GM23338 (cell line): ENCODE measurements at regions not wholly inside any gene's neighbourhood (a gene's known extent, or its start where the extent isn't known, plus 50 kb on each side); places are given as distances from the start of the nearest gene placed in this dataset.

ENCODE experiments used
- ATAC-seq: fragments of 200-7000 bp; cut with Tn5 transposase; 3 replicates; pipeline ENCODE4 v1.9.1; 2020
- DNase-seq: peaks from one replicate; pipeline ENCODE4 v3.0.0-alpha.2; 2015; ENCODE audit warnings: low spot score
- H2AFZ ChIP-seq: fragments of 200-600 bp; sonication (generic); 2 replicates; pipeline ENCODE4 v1.8.0; 2016; ENCODE audit warnings: antibody characterized with exemption, mild to moderate bottlenecking, moderate library complexity
- H3F3A ChIP-seq: fragments of 200-600 bp; sonication (generic); replicated peaks from 2 replicates; pipeline ENCODE4 v1.8.0; 2017; ENCODE audit warnings: antibody characterized with exemption, mixed run types, low read depth
- H3K27ac ChIP-seq: fragments of 200-600 bp; sonication (generic); 2 replicates; pipeline ENCODE4 v1.6.1; 2016; ENCODE audit warnings: low read depth
- H3K27me3 ChIP-seq: fragments of 200-600 bp; sonication (generic); 2 replicates; pipeline ENCODE4 v1.8.0; 2016; ENCODE audit warnings: mild to moderate bottlenecking, mixed run types, moderate library complexity; ENCODE audit not compliant: insufficient read depth
- H3K36me3 ChIP-seq: fragments of 200-600 bp; sonication (generic); 2 replicates; pipeline ENCODE4 v1.8.0; 2016; ENCODE audit warnings: mild to moderate bottlenecking; ENCODE audit not compliant: insufficient read depth
- H3K4me1 ChIP-seq: fragments of 200-600 bp; sonication (generic); 2 replicates; pipeline ENCODE4 v1.8.0; 2016; ENCODE audit warnings: mild to moderate bottlenecking, moderate library complexity; ENCODE audit not compliant: insufficient read depth
- H3K4me2 ChIP-seq: fragments of 200-600 bp; sonication (generic); 2 replicates; pipeline ENCODE4 v1.7.1; 2017; ENCODE audit warnings: mixed run types
- H3K4me3 ChIP-seq: fragments of 200-600 bp; sonication (generic); 2 replicates; pipeline ENCODE4 v1.6.1; 2016; ENCODE audit warnings: mixed run types
- H3K79me2 ChIP-seq: fragments of 200-600 bp; sonication (generic); replicated peaks from 2 replicates; pipeline ENCODE4 v1.8.0; 2017; ENCODE audit warnings: mild to moderate bottlenecking; ENCODE audit not compliant: insufficient read depth
- H3K9me2 ChIP-seq: fragments of 200-600 bp; sonication (generic); 2 replicates; pipeline ENCODE4 v1.8.0; 2017; ENCODE audit not compliant: insufficient read depth
- H4K20me1 ChIP-seq: fragments of 200-600 bp; sonication (generic); replicated peaks from 2 replicates; pipeline ENCODE4 v1.8.0; 2017; ENCODE audit warnings: mild to moderate bottlenecking; ENCODE audit not compliant: insufficient read depth
- H3K27ac Mint-ChIP-seq: 2 replicates; pipeline ENCODE4 v1.8.0; 2020; ENCODE audit warnings: inconsistent platforms, mild to moderate bottlenecking, moderate library complexity, mixed read lengths
- H3K27me3 Mint-ChIP-seq: 3 replicates; pipeline ENCODE4 v1.8.0; 2022; ENCODE audit warnings: low read depth, mild to moderate bottlenecking, moderate library complexity, mixed read lengths, inconsistent platforms; ENCODE audit not compliant: insufficient read depth, poor library complexity
- H3K36me3 Mint-ChIP-seq: 3 replicates; pipeline ENCODE4 v1.8.0; 2021; ENCODE audit warnings: low read depth, mild to moderate bottlenecking, inconsistent platforms, moderate library complexity, mixed read lengths
- H3K4me1 Mint-ChIP-seq: 3 replicates; pipeline ENCODE4 v1.8.0; 2020; ENCODE audit warnings: mild to moderate bottlenecking, inconsistent platforms, mixed read lengths
- H3K4me3 Mint-ChIP-seq: 3 replicates; pipeline ENCODE4 v1.8.0; 2021; ENCODE audit warnings: moderate library complexity, mild to moderate bottlenecking, inconsistent platforms, mixed read lengths
- H3K9me3 Mint-ChIP-seq: 3 replicates; pipeline ENCODE4 v1.8.0; 2020; ENCODE audit warnings: moderate library complexity, mild to moderate bottlenecking, inconsistent platforms, mixed read lengths
- EZH2 ChIP-seq: fragments of 200-600 bp; sonication (generic); IDR thresholded peaks from one replicate; pipeline ENCODE4 v1.8.0; 2017; ENCODE audit warnings: antibody characterized with exemption, mild to moderate bottlenecking, low read depth; ENCODE audit not compliant: unreplicated experiment
- POLR2AphosphoS5 ChIP-seq: IDR thresholded peaks from 2 replicates; pipeline ENCODE4 v1.6.1; 2016; ENCODE audit warnings: antibody characterized with exemption, low read depth
- STAT1 ChIP-seq: IDR thresholded peaks from one replicate; pipeline ENCODE4 v1.6.1; 2016; ENCODE audit warnings: antibody characterized with exemption; ENCODE audit not compliant: unreplicated experiment
- ZNF114 ChIP-seq: fragments of 250-450 bp; sonication (Bioruptor Pico); IDR thresholded peaks from 2 replicates; pipeline ENCODE4 v1.5.0; 2020; ENCODE audit warnings: mild to moderate bottlenecking, moderate library complexity
- TF ChIP-seq, protein P1 (sequence below), 2 experiments: fragments of 200-600 bp in 1 of 2; sonication (generic) in 1 of 2; conservative IDR thresholded peaks; 2 replicates each; pipeline versions ENCODE4 v1.5.1 to v1.6.1; 2016 to 2017; ENCODE audit warnings: antibody characterized with exemption in 2 of 2, low read depth in 2 of 2, mild to moderate bottlenecking in 2 of 2, moderate library complexity in 1 of 2
- TF ChIP-seq, protein P2 (sequence below): IDR thresholded peaks from one replicate; pipeline ENCODE4 v1.6.1; 2018; ENCODE audit warnings: antibody characterized with exemption; ENCODE audit not compliant: unreplicated experiment

DNA sequence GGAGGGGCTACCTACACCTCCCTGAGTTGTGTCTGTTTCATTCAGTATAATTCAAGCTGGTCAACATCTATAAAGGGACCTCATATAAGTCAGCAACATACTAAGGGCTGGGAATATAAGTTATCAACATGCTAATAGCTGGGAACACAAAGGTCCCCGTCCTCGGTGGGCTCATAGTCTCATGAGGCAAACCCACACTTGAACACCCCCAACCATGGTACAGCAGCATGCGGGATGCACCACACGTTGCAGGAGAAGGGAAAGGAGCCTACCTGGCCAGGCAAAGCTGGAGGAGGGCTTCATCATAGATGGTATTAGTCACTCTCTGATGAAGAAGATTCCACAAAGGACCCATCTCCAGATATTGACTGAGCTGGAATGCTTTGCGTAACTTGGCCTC, 561.8 kb upstream of the B3GAT1 start:
- H3K79me2 ChIP-seq: no peaks in the 10 kb centered on the region
- ATAC-seq (no peak), DNase-seq (no peak)
- 0 out of 2 replicates have a peak, but pooled peaks cover 2% of the 10 kb centered on the region for H3K9me2 ChIP-seq
- H3K27me3 ChIP-seq: no peaks in the 10 kb centered on the region
- Mint-ChIP-seq H3K4me3 (no peak overlapping the region), H3K9me3 (no peaks in the 10 kb centered on the region), H3K27me3 (peaks cover 4% of the 10 kb centered on the region), H3K27ac (no peak overlapping the region), H3K4me1 (peaks cover 11% of the 10 kb centered on the region), H3K36me3 (no peaks in the 10 kb centered on the region; the same call in 2 of the 3 replicates)
- H3K27ac ChIP-seq: no peak overlapping the region
- H3K36me3 ChIP-seq: no peaks in the 10 kb centered on the region
- no peaks in the 10 kb centered on the region for H3F3A ChIP-seq
- H4K20me1 ChIP-seq: no peaks in the 10 kb centered on the region
- no peak overlapping the region for H2AFZ ChIP-seq
- H3K4me3 ChIP-seq: no peak overlapping the region
- no peaks in the 10 kb centered on the region for H3K4me1 ChIP-seq
- no peak overlapping the region for H3K4me2 ChIP-seq
- TF ChIP-seq STAT1 (no peak), ZNF114 (no peak), POLR2AphosphoS5 (no peak), EZH2 (no peak)
- TF ChIP-seq, protein P1, sequence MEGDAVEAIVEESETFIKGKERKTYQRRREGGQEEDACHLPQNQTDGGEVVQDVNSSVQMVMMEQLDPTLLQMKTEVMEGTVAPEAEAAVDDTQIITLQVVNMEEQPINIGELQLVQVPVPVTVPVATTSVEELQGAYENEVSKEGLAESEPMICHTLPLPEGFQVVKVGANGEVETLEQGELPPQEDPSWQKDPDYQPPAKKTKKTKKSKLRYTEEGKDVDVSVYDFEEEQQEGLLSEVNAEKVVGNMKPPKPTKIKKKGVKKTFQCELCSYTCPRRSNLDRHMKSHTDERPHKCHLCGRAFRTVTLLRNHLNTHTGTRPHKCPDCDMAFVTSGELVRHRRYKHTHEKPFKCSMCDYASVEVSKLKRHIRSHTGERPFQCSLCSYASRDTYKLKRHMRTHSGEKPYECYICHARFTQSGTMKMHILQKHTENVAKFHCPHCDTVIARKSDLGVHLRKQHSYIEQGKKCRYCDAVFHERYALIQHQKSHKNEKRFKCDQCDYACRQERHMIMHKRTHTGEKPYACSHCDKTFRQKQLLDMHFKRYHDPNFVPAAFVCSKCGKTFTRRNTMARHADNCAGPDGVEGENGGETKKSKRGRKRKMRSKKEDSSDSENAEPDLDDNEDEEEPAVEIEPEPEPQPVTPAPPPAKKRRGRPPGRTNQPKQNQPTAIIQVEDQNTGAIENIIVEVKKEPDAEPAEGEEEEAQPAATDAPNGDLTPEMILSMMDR (conservative IDR thresholded peaks at IDR 0.05; ENCODE audit: low read depth in 2 of 2): no peak

DNA sequence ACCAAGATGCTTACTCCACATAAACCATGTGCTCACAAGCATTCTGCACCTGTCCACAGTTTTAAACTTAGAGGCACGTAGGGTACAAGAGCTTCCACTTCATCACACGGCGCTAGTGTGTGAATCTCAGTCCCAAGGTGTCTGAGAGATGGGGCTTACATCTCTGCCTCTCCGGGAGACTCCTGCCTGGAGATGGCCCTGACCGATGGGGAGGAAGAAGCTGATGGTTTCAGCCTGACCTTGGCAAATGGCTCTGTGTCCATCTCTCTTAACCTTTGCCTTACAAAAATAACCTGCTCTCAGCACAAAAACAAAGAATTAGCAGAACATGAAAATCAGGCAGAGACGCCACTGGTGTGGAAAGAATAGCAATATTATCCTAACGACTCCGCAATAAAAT, 559.3 kb upstream of the B3GAT1 start:
- no peak for ATAC-seq
- Histone ChIP-seq H3K4me1 (no peaks in the 10 kb centered on the region), H3K9me2 (0 out of 2 replicates have a peak, but pooled peaks cover 2% of the 10 kb centered on the region), H3K4me3 (no peak overlapping the region), H2AFZ (no peak overlapping the region), H3K79me2 (no peaks in the 10 kb centered on the region), H3K4me2 (no peak overlapping the region), H3K36me3 (no peaks in the 10 kb centered on the region), H3K27ac (no peak overlapping the region), H4K20me1 (no peaks in the 10 kb centered on the region), H3K27me3 (no peaks in the 10 kb centered on the region), H3F3A (no peaks in the 10 kb centered on the region)
- no peaks in the 10 kb centered on the region for H3K9me3 Mint-ChIP-seq
- TF ChIP-seq, protein P2, sequence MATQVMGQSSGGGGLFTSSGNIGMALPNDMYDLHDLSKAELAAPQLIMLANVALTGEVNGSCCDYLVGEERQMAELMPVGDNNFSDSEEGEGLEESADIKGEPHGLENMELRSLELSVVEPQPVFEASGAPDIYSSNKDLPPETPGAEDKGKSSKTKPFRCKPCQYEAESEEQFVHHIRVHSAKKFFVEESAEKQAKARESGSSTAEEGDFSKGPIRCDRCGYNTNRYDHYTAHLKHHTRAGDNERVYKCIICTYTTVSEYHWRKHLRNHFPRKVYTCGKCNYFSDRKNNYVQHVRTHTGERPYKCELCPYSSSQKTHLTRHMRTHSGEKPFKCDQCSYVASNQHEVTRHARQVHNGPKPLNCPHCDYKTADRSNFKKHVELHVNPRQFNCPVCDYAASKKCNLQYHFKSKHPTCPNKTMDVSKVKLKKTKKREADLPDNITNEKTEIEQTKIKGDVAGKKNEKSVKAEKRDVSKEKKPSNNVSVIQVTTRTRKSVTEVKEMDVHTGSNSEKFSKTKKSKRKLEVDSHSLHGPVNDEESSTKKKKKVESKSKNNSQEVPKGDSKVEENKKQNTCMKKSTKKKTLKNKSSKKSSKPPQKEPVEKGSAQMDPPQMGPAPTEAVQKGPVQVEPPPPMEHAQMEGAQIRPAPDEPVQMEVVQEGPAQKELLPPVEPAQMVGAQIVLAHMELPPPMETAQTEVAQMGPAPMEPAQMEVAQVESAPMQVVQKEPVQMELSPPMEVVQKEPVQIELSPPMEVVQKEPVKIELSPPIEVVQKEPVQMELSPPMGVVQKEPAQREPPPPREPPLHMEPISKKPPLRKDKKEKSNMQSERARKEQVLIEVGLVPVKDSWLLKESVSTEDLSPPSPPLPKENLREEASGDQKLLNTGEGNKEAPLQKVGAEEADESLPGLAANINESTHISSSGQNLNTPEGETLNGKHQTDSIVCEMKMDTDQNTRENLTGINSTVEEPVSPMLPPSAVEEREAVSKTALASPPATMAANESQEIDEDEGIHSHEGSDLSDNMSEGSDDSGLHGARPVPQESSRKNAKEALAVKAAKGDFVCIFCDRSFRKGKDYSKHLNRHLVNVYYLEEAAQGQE: no peak
- peaks cover 5% of the 10 kb centered on the region for H3K27me3 Mint-ChIP-seq
- no peak overlapping the region for H3K4me3 Mint-ChIP-seq
- no peak for DNase-seq
- H3K27ac Mint-ChIP-seq: no peak overlapping the region
- peaks cover 11% of the 10 kb centered on the region for H3K4me1 Mint-ChIP-seq
- no peaks in the 10 kb centered on the region for H3K36me3 Mint-ChIP-seq
